Adrenal gland (tissue), 5 donors: ENCODE measurements at regions not wholly inside any gene's neighbourhood (a gene's known extent, or its start where the extent isn't known, plus 50 kb on each side); places are given as distances from the start of the nearest gene placed in this dataset.

Experiments used
- CTCF ChIP-seq, 6 experiments: fragments of 450-650 bp in 4 of 6; fragments of 200-600 bp in 2 of 6; sonication (generic) in 1 of 6; IDR thresholded peaks; 1 replicate in 5 of 6; 2 replicates in 1 of 6; pipeline versions ENCODE4 v1.5.1 to v1.8.0; 2016 to 2021; ENCODE audit warnings: antibody characterized with exemption in 6 of 6, mild to moderate bottlenecking in 2 of 6, moderate library complexity in 1 of 6
- POLR2A ChIP-seq, 2 donors: fragments of 450-650 bp; IDR thresholded peaks; one replicate each; pipeline ENCODE4 v1.6.1; 2017; ENCODE audit warnings: antibody characterized with exemption in 2 of 2, mild to moderate bottlenecking in 2 of 2, moderate library complexity in 1 of 2
- donor health status: DM: no; HTN: no; CAD: no.

DNA sequence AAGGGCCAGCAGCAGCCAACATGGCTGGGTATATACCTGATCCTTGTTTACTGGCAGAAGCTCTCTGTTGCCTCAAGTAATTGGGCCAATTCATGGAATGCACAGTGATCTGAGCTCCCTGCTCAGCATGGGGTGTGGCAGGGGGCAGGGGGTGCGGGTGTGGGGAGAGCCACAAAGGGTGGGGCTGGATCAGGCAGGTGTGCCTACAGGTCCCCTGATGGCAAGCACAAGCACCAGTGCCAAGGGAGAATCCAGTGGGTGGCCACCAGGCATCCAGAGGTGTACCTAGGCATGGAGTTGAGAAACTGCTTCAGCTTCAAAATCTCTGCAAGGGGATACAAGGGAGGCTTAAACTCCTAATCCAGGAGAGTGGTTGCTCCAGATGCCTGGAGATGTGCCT is 235.8 kb upstream of the TLE4 start:
- TF ChIP-seq CTCF (IDR thresholded peaks at IDR 0.05) = no peak
- no peak for TF ChIP-seq POLR2A (IDR thresholded peaks at IDR 0.05)
